MM.1S (cell line): ENCODE measurements at regions not wholly inside any gene's neighbourhood (a gene's known extent, or its start where the extent isn't known, plus 50 kb on each side); places are given as distances from the start of the nearest gene placed in this dataset.

Experiments used
- DNase-seq: peaks from one replicate; pipeline ENCODE4 v3.0.0-alpha.2; 2015
- H2AFZ ChIP-seq: fragments of 300-600 bp; sonication (generic); 2 replicates; pipeline ENCODE4 v1.6.0; 2016; ENCODE audit warnings: antibody characterized with exemption, low read length
- H3F3A ChIP-seq: fragments of 300-600 bp; sonication (generic); 2 replicates; pipeline ENCODE4 v1.6.1; 2016; ENCODE audit warnings: mild to moderate bottlenecking, antibody characterized with exemption, low read length, moderate library complexity, mixed read lengths; ENCODE audit not compliant: insufficient read depth
- H3K27ac ChIP-seq: fragments of 300-600 bp; sonication (generic); 2 replicates; pipeline ENCODE4 v1.5.1; 2016; ENCODE audit warnings: mild to moderate bottlenecking, low read length
- H3K27me3 ChIP-seq: fragments of 300-600 bp; sonication (generic); replicated peaks from 2 replicates; pipeline ENCODE4 v1.6.0; 2016; ENCODE audit warnings: low read length; ENCODE audit not compliant: insufficient read depth
- H3K36me3 ChIP-seq: fragments of 300-600 bp; sonication (generic); replicated peaks from 2 replicates; pipeline ENCODE4 v1.6.1; 2016; ENCODE audit warnings: mild to moderate bottlenecking, low read length, mixed read lengths; ENCODE audit not compliant: insufficient read depth
- H3K4me1 ChIP-seq: fragments of 300-600 bp; sonication (generic); 2 replicates; pipeline ENCODE4 v1.6.1; 2016; ENCODE audit warnings: low read length, mixed read lengths
- H3K4me2 ChIP-seq: fragments of 300-600 bp; sonication (generic); 2 replicates; pipeline ENCODE4 v1.6.0; 2016; ENCODE audit warnings: low read depth, low read length
- H3K4me3 ChIP-seq: fragments of 300-600 bp; sonication (generic); 2 replicates; pipeline ENCODE4 v1.5.1; 2016; ENCODE audit warnings: low read length, mixed read lengths
- H3K79me2 ChIP-seq: fragments of 300-600 bp; sonication (generic); 2 replicates; pipeline ENCODE4 v1.6.1; 2016; ENCODE audit warnings: mixed run types, low read length, mixed read lengths
- H3K9ac ChIP-seq: fragments of 300-600 bp; sonication (generic); 2 replicates; pipeline ENCODE4 v1.6.1; 2016; ENCODE audit warnings: low read length, mixed read lengths
- H3K9me2 ChIP-seq: fragments of 300-600 bp; sonication (generic); replicated peaks from 2 replicates; pipeline ENCODE4 v1.6.1; 2016; ENCODE audit warnings: mild to moderate bottlenecking, low read length, mixed read lengths; ENCODE audit not compliant: insufficient read depth
- H3K9me3 ChIP-seq: fragments of 300-600 bp; sonication (generic); replicated peaks from 2 replicates; pipeline ENCODE4 v1.6.1; 2016; ENCODE audit warnings: mild to moderate bottlenecking, low read length, mixed read lengths; ENCODE audit not compliant: insufficient read depth
- H4K20me1 ChIP-seq: fragments of 300-600 bp; sonication (generic); 2 replicates; pipeline ENCODE4 v1.6.1; 2016; ENCODE audit warnings: mild to moderate bottlenecking, low read length, moderate library complexity, mixed read lengths; ENCODE audit not compliant: insufficient read depth
- CTCF ChIP-seq: fragments of 300-600 bp; sonication (generic); IDR thresholded peaks from 2 replicates; pipeline ENCODE4 v1.5.1; 2016; ENCODE audit warnings: antibody characterized with exemption, low read length, mixed read lengths
- EZH2 ChIP-seq: fragments of 300-600 bp; sonication (generic); optimal IDR thresholded peaks from 2 replicates; pipeline ENCODE3; 2017; ENCODE audit warnings: low read depth, mild to moderate bottlenecking, antibody characterized with exemption, low read length, mixed read lengths
- EZH2phosphoT487 ChIP-seq: fragments of 300-600 bp; sonication (generic); IDR thresholded peaks from 2 replicates; pipeline ENCODE4 v1.6.1; 2018; ENCODE audit warnings: antibody characterized with exemption, low read length

DNA sequence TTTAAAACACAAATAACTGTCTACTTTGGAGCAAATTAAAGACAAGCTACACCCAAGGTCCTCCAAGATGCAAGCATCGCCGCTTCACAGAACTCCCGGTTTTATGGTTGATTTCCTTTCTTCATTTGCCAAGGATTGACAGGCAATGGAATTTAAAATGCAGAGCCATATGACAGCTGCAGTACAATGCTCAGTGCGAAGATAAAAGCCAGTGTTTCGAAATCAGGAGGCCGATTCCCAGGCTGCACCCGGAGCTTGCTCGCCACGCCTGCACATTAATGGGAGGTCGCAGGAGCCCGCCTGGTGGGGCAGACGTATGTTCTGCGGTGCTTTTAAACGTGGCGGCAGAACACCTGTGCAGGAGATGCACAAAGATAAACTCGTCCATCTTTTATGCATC is 727.6 kb upstream of the SOX11 start:
- Histone ChIP-seq H3K27ac (no peak overlapping the region), H3F3A (no peaks in the 10 kb centered on the region), H3K4me2 (no peak overlapping the region), H3K4me1 (no peaks in the 10 kb centered on the region), H3K36me3 (no peaks in the 10 kb centered on the region), H4K20me1 (no peaks in the 10 kb centered on the region), H3K9me2 (no peaks in the 10 kb centered on the region), H3K9me3 (no peaks in the 10 kb centered on the region), H3K9ac (no peak overlapping the region), H3K27me3 (no peaks in the 10 kb centered on the region), H3K4me3 (no peak overlapping the region), H2AFZ (no peak overlapping the region), H3K79me2 (no peaks in the 10 kb centered on the region)
- no peak for DNase-seq
- no peak for TF ChIP-seq CTCF
- TF ChIP-seq EZH2phosphoT487 = no peak
- no peak for TF ChIP-seq EZH2

DNA sequence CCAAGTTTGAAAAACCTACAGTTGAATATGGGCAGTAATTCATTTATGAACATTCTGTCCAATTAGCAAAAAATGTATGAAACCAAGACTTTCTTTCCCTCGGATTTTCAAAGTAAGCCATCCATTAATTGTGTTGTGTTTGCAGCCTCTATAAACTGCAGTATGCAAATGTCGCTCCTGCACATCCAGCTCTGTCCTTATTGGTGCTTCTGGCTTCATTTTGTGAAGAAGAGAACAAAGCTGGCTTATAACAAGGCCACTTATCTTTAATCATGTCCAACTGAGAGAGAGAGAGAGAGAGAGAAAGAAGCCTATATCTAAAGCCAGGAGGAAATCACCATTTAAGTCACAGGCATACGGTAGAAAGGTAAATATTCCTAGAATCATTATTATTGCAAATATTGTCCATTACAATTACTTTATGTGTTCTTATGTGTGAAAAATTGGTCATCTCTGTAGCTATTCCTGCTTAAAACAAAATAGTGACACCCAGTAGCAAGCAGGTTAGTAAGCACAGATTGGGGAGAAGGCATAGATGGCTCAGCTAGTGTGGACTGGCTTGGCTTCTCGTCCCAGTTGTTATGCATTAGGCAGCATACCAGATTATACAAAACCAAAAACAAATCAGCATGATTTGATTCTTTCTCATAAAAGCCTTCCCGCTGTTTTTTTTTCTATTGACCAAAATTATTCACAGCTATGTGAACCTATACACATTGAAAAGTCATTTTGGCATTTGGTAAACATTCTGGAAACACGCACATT is 726.4 kb upstream of the SOX11 start:
- Histone ChIP-seq H3K27ac (no peak overlapping the region), H3K9me2 (no peaks in the 10 kb centered on the region), H3K79me2 (no peaks in the 10 kb centered on the region), H3K36me3 (no peaks in the 10 kb centered on the region), H4K20me1 (no peaks in the 10 kb centered on the region), H2AFZ (no peak overlapping the region), H3K4me3 (no peak overlapping the region), H3K27me3 (no peaks in the 10 kb centered on the region), H3K4me2 (no peak overlapping the region), H3K4me1 (no peaks in the 10 kb centered on the region), H3K9me3 (no peaks in the 10 kb centered on the region), H3K9ac (no peak overlapping the region), H3F3A (no peaks in the 10 kb centered on the region)
- no peak for DNase-seq
- no peak for TF ChIP-seq EZH2
- TF ChIP-seq EZH2phosphoT487 = no peak
- TF ChIP-seq CTCF = no peak

DNA sequence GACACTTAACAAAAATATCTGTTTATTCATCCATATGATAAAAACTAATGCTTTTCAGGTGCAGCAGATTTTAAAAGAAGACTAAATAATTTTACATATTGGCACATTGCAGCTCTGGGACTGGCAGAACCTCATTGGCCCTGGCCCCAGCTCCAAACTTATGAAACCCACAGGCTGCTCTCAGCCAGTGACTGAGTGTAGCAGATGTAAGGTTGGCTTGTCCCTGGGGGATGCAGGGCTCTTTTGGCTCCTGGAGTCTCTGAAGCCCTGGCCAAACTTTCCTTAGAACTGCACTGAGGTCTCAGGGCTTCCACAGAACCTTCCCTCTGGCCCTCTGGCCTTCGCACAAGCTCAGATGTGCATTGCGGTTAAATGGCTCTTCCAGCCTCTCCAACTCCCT is 725.0 kb upstream of the SOX11 start:
- H3K4me3 ChIP-seq = no peak overlapping the region
- no peaks in the 10 kb centered on the region for H3F3A ChIP-seq
- H4K20me1 ChIP-seq = no peaks in the 10 kb centered on the region
- H3K9me2 ChIP-seq = no peaks in the 10 kb centered on the region
- no peak overlapping the region for H3K4me2 ChIP-seq
- no peaks in the 10 kb centered on the region for H3K27me3 ChIP-seq
- H3K36me3 ChIP-seq = no peaks in the 10 kb centered on the region
- H3K27ac ChIP-seq = no peak overlapping the region
- H3K79me2 ChIP-seq = no peaks in the 10 kb centered on the region
- no peak overlapping the region for H3K9ac ChIP-seq
- H3K9me3 ChIP-seq = no peaks in the 10 kb centered on the region
- TF ChIP-seq CTCF (no peak), EZH2 (no peak), EZH2phosphoT487 (no peak)
- H2AFZ ChIP-seq = no peak overlapping the region
- H3K4me1 ChIP-seq = no peaks in the 10 kb centered on the region
- no peak for DNase-seq
